ENCODE measurements at regions not wholly inside any gene's neighbourhood (a gene's known extent, or its start where the extent isn't known, plus 50 kb on each side); places are given as distances from the start of the nearest gene placed in this dataset.
A peak's percentile ranks its signal among the peaks of the same experiment; 100 is the strongest.

- DNase-seq (ENCODE audit: extremely low spot score), result no peak
- POLR2A ChIA-PET, result no interaction called here
- TF ChIP-seq CTCF (IDR thresholded peaks at IDR 0.05; ENCODE audit: control extremely low read depth, extremely low read depth, low read depth, missing control alignments), result no peak
- CTCF ChIA-PET, result interaction anchor here (1.4 kb wide), 1 partner anchor 21 kb away, joined by 3 read pairs; no protein-coding TSS in a partner anchor
Measured at GRCh38 chr3:30962493-30962892, 68.0 kb upstream of the GADL1 start.

GRCh38 chr3:30963223-30963722 lies 68.8 kb upstream of the GADL1 start:
- ChIA-PET POLR2A (no interaction called here), CTCF (interaction anchor here (1.4 kb wide), 1 partner anchor 21 kb away, joined by 3 read pairs; no protein-coding TSS in a partner anchor)
- no peak for TF ChIP-seq CTCF (IDR thresholded peaks at IDR 0.05; ENCODE audit: control extremely low read depth, extremely low read depth, low read depth, missing control alignments)
- no peak for DNase-seq (ENCODE audit: extremely low spot score)

GRCh38 chr3:30964612-30965011 lies 70.2 kb upstream of the GADL1 start:
- ChIA-PET CTCF (interaction anchor here (1.1 to 2.3 kb wide), 2 partner anchors 11 to 18 kb away, joined by 3 to 8 read pairs; no protein-coding TSS in a partner anchor), POLR2A (no interaction called here)
- no peak for TF ChIP-seq CTCF (IDR thresholded peaks at IDR 0.05; ENCODE audit: control extremely low read depth, extremely low read depth, low read depth, missing control alignments)
- DNase-seq (ENCODE audit: extremely low spot score), result no peak

- no peak for TF ChIP-seq CTCF (IDR thresholded peaks at IDR 0.05; ENCODE audit: control extremely low read depth, extremely low read depth, low read depth, missing control alignments)
- ChIA-PET CTCF (interaction anchor here (2.3 kb wide), 1 partner anchor 13 kb away, joined by 8 read pairs; no protein-coding TSS in a partner anchor), POLR2A (no interaction called here)
- DNase-seq (ENCODE audit: extremely low spot score), result no peak
Measured at GRCh38 chr3:30966896-30967295, 72.4 kb upstream of the GADL1 start.

GRCh38 chr3:30970183-30970582 lies 75.7 kb upstream of the GADL1 start:
- CTCF ChIA-PET, result no interaction called here
- TF ChIP-seq CTCF (IDR thresholded peaks at IDR 0.05; ENCODE audit: control extremely low read depth, extremely low read depth, low read depth, missing control alignments), result peak; percentile 17
- POLR2A ChIA-PET, result no interaction called here
- DNase-seq (ENCODE audit: extremely low spot score), result no peak

GRCh38 chr3:30972449-30972848 lies 78.0 kb upstream of the GADL1 start:
- POLR2A ChIA-PET, result no interaction called here
- DNase-seq (ENCODE audit: extremely low spot score), result no peak
- CTCF ChIA-PET, result interaction anchor here (2.8 kb wide), 1 partner anchor 11 kb away, joined by 12 read pairs; no protein-coding TSS in a partner anchor
- no peak for TF ChIP-seq CTCF (IDR thresholded peaks at IDR 0.05; ENCODE audit: control extremely low read depth, extremely low read depth, low read depth, missing control alignments)
